AG04449 (cell line): ENCODE measurements at regions not wholly inside any gene's neighbourhood (a gene's known extent, or its start where the extent isn't known, plus 50 kb on each side); places are given as distances from the start of the nearest gene placed in this dataset.
"Not testable (repeated sequence)": the region's sequence is repeated elsewhere in the genome, so short reads cannot be mapped to it uniquely, and the experiment has no call there.

Experiments used
- CTCF ChIA-PET: fragments of 350-600 bp; formaldehyde crosslinking; extraction: SDS; loops from one replicate; lab custom pipeline; 2021; ENCODE audit warnings: antibody characterized with exemption; lab: Yijun Ruan, JAX
- POLR2A ChIA-PET: fragments of 400-600, 350-600 bp; formaldehyde crosslinking; extraction: SDS; loops from one replicate; lab custom pipeline; 2020; ENCODE audit warnings: antibody characterized with exemption, inconsistent platforms; lab: Yijun Ruan, JAX
- DNase-seq: peaks from one replicate; pipeline ENCODE4 v3.0.0-alpha.2; 2010; ENCODE audit warnings: low read depth, low spot score
- H3K4me3 ChIP-seq: 2 replicates; pipeline ENCODE4 v1.5.1; 2011; ENCODE audit warnings: low read depth, mild to moderate bottlenecking, control low read depth, low read length
- CTCF ChIP-seq: IDR thresholded peaks from one replicate; pipeline ENCODE4 v1.5.1; 2011; ENCODE audit warnings: mild to moderate bottlenecking, moderate library complexity, low read length, control low read depth, inconsistent platforms; ENCODE audit not compliant: insufficient read depth; ENCODE audit errors: missing control alignments

GRCh38 chr1:173356191-173356762 is 120.9 kb upstream of the PRDX6 start:
- POLR2A ChIA-PET: no interaction called here
- CTCF ChIA-PET: no interaction called here
- H3K4me3 ChIP-seq: no peak overlapping the region
- no peak for TF ChIP-seq CTCF
- no peak for DNase-seq

GRCh38 chr1:173360487-173361063 is 116.6 kb upstream of the PRDX6 start:
- ChIA-PET POLR2A (no interaction called here), CTCF (interaction anchor here (1.2 kb wide), 1 partner anchor 46 kb away, joined by 4 read pairs; no protein-coding TSS in a partner anchor)
- DNase-seq: no peak
- no peak for TF ChIP-seq CTCF
- H3K4me3 ChIP-seq: no peak overlapping the region

GRCh38 chr1:173362543-173362942 is 114.6 kb upstream of the PRDX6 start:
- TF ChIP-seq CTCF: no peak
- no peak overlapping the region for H3K4me3 ChIP-seq
- ChIA-PET CTCF (interaction anchor here (0.6 kb wide), 1 partner anchor 500 kb away, joined by 3 read pairs; no protein-coding TSS in a partner anchor), POLR2A (no interaction called here)
- no peak for DNase-seq

GRCh38 chr1:173364827-173365226 is 112.3 kb upstream of the PRDX6 start:
- ChIA-PET POLR2A (no interaction called here), CTCF (no interaction called here)
- no peak for TF ChIP-seq CTCF
- DNase-seq: no peak
- H3K4me3 ChIP-seq: no peak overlapping the region

- no peak overlapping the region for H3K4me3 ChIP-seq
- ChIA-PET POLR2A (no interaction called here), CTCF (no interaction called here)
- no peak for DNase-seq
- TF ChIP-seq CTCF: no peak
Observed at GRCh38 chr1:173365341-173365740, 111.8 kb upstream of the PRDX6 start.

- H3K4me3 ChIP-seq: no peak overlapping the region
- POLR2A ChIA-PET: no interaction called here
- CTCF ChIA-PET: no interaction called here
- no peak for DNase-seq
- no peak for TF ChIP-seq CTCF
Observed at GRCh38 chr1:173367136-173367535, 110.0 kb upstream of the PRDX6 start.

- H3K4me3 ChIP-seq, POLR2A ChIA-PET, DNase-seq: not testable (repeated sequence)
- CTCF ChIA-PET: interaction anchor here (1.1 kb wide), 1 partner anchor 11 kb away, joined by 4 read pairs; no protein-coding TSS in a partner anchor
Observed at GRCh38 chr1:173370586-173370985, 106.5 kb upstream of the PRDX6 start.

- POLR2A ChIA-PET, DNase-seq, H3K4me3 ChIP-seq: not testable (repeated sequence)
- CTCF ChIA-PET: interaction anchor here (1.3 kb wide), 1 partner anchor 11 kb away, joined by 3 read pairs; no protein-coding TSS in a partner anchor
Observed at GRCh38 chr1:173376065-173376464, 101.1 kb upstream of the PRDX6 start.
